GM12873 (cell line): ENCODE measurements at regions not wholly inside any gene's neighbourhood (a gene's known extent, or its start where the extent isn't known, plus 50 kb on each side); places are given as distances from the start of the nearest gene placed in this dataset.

Source experiments
- CTCF ChIP-seq: IDR thresholded peaks from 2 replicates; pipeline ENCODE4 v1.5.1; 2012; ENCODE audit warnings: low read depth, mild to moderate bottlenecking, moderate library complexity, low read length, control low read depth; ENCODE audit not compliant: insufficient read depth; ENCODE audit errors: missing control alignments

GRCh38 chr14:48333221-48333920 is 658.0 kb upstream of the MDGA2 start:
- no peak for TF ChIP-seq CTCF

- TF ChIP-seq CTCF = no peak
These were observed 656.0 kb upstream of the MDGA2 start for GRCh38 chr14:48331421-48331820.

- no peak for TF ChIP-seq CTCF
These were observed 650.1 kb upstream of the MDGA2 start for GRCh38 chr14:48325486-48325885.

DNA sequence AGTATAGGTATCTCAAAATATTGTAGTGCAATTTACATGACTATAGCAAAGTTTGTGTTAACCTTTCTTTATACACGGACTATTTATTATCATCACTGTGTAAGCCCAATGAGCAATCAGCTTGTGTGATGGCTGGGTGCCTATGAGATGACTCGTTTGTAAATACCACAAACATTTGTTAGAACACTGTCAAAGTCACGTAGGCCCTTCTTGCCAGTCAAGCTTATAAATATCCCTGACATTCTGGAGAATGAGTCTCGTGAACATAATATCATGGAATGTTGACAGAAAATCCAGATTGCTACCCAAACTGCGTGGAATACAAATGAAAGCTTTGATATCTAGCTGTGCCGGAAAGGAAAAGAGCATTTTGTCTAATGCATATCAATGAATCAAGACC is 648.3 kb upstream of the MDGA2 start:
- no peak for TF ChIP-seq CTCF

DNA sequence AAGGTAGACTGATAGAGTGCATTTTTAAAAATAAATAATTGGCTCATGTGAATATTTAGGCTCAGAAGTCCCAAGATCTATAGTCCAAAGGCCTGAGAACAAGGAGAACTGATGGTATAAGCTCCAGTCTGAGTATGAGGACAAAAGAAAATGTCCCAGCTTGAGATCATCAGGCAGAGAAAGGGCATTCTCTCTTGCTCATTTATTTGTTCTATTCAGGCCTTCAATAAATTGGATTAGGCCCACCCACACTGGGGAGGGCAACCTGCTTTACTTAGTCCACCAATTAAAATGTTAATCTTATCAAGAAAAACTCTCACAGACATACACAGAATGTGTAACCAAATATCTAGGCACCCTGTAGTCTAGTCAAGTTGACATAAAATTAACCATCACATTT is 644.4 kb upstream of the MDGA2 start:
- TF ChIP-seq CTCF = no peak

GRCh38 chr14:48304729-48305128 is 629.3 kb upstream of the MDGA2 start:
- TF ChIP-seq CTCF = no peak

GRCh38 chr14:48289701-48290100 is 614.3 kb upstream of the MDGA2 start:
- no peak for TF ChIP-seq CTCF

DNA sequence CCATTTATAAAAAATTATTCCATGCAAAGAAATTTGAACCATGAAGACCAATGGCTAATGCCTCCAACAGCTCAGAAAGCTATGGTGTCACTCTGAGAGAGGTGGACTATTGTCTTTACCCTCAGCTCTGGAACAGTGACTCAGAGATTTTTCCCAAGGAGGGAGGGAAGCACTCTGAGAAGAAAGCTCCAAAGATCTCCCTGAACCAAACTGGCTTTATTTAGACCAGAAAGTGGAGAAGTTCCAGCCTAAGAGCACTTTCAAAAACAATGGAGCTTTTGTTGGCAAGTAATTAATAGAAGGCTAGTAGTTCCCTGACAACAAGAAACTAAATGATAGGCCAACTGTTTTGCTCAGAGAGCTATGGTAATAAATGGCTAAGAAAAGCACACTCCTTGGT is 599.9 kb upstream of the MDGA2 start:
- no peak for TF ChIP-seq CTCF
